ENCODE measurements at regions not wholly inside any gene's neighbourhood (a gene's known extent, or its start where the extent isn't known, plus 50 kb on each side); places are given as distances from the start of the nearest gene placed in this dataset.

DNA sequence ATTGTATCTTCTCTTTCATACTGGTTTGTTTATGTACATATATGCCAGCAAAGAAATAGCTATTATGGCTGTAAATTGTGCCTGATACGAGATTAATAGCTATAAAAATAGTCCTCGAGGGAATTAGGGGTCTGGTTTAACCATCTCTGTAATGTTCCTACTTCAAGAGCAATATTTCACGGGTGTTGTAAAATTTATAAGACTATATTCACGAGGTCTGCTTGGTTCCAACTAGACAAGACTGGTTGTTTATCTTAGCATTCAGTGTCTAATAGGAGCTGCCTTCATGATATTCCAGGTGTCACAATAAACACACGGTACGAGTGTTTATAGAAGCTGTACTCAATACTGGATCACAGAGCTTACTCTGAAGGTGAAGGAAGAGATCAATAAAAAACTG is 389.9 kb downstream of the SIPA1L2 start:
- TF ChIP-seq, protein P1, sequence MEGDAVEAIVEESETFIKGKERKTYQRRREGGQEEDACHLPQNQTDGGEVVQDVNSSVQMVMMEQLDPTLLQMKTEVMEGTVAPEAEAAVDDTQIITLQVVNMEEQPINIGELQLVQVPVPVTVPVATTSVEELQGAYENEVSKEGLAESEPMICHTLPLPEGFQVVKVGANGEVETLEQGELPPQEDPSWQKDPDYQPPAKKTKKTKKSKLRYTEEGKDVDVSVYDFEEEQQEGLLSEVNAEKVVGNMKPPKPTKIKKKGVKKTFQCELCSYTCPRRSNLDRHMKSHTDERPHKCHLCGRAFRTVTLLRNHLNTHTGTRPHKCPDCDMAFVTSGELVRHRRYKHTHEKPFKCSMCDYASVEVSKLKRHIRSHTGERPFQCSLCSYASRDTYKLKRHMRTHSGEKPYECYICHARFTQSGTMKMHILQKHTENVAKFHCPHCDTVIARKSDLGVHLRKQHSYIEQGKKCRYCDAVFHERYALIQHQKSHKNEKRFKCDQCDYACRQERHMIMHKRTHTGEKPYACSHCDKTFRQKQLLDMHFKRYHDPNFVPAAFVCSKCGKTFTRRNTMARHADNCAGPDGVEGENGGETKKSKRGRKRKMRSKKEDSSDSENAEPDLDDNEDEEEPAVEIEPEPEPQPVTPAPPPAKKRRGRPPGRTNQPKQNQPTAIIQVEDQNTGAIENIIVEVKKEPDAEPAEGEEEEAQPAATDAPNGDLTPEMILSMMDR (IDR thresholded peaks at IDR 0.05): no peak
- TF ChIP-seq POLR2AphosphoS5 (IDR thresholded peaks at IDR 0.05; ENCODE audit: low read depth, low read length) (no peak), SIN3A (IDR thresholded peaks at IDR 0.05; ENCODE audit: borderline replicate concordance, insufficient read depth, low read depth, low read length) (no peak)
